Coronary artery (tissue), 2 donors: ENCODE measurements at regions not wholly inside any gene's neighbourhood (a gene's known extent, or its start where the extent isn't known, plus 50 kb on each side); places are given as distances from the start of the nearest gene placed in this dataset.
"Not testable (repeated sequence)": the region's sequence is repeated elsewhere in the genome, so short reads cannot be mapped to it uniquely, and the experiment has no call there.

Experiments used
- DNase-seq: peaks from one replicate; pipeline ENCODE4 v3.0.0-alpha.2; 2017; ENCODE audit warnings: low spot score
- H3K27ac ChIP-seq, 2 donors: fragments of 200-600 bp; sonication (generic); one replicate each; pipeline ENCODE4 v1.5.1; 2016 to 2019
- H3K4me3 ChIP-seq: fragments of 200-600 bp; sonication (generic); 2 replicates; pipeline ENCODE4 v1.5.1; 2016; ENCODE audit warnings: mild to moderate bottlenecking, moderate library complexity
- CTCF ChIP-seq: fragments of 200-600 bp; sonication (generic); IDR thresholded peaks from one replicate; pipeline ENCODE4 v1.5.1; 2019; ENCODE audit warnings: antibody characterized with exemption

GRCh38 chr4:110344165-110344564 is 131.8 kb upstream of the ENPEP start:
- no peak for TF ChIP-seq CTCF
- Histone ChIP-seq H3K27ac (no peak overlapping the region), H3K4me3 (no peak overlapping the region)
- DNase-seq, result no peak

GRCh38 chr4:110343534-110343933 is 132.4 kb upstream of the ENPEP start:
- DNase-seq, result no peak
- Histone ChIP-seq H3K27ac (no peak overlapping the region), H3K4me3 (no peak overlapping the region)
- no peak for TF ChIP-seq CTCF

- not testable (repeated sequence) for H3K27ac ChIP-seq, H3K4me3 ChIP-seq, DNase-seq
Measured at GRCh38 chr4:110341118-110341517, 134.8 kb upstream of the ENPEP start.

GRCh38 chr4:110335399-110335798 is 137.0 kb upstream of the ELOVL6 start:
- DNase-seq, result no peak
- no peak overlapping the region for H3K4me3 ChIP-seq
- H3K27ac ChIP-seq, result no peak overlapping the region
- TF ChIP-seq CTCF, result no peak

GRCh38 chr4:110332483-110332882 is 134.1 kb upstream of the ELOVL6 start:
- Histone ChIP-seq H3K27ac (no peak overlapping the region), H3K4me3 (no peak overlapping the region)
- no peak for TF ChIP-seq CTCF
- DNase-seq, result no peak

- DNase-seq, H3K4me3 ChIP-seq, H3K27ac ChIP-seq: not testable (repeated sequence)
Measured at GRCh38 chr4:110326426-110326825, 128.0 kb upstream of the ELOVL6 start.

GRCh38 chr4:110310795-110311194 is 112.4 kb upstream of the ELOVL6 start:
- no peak overlapping the region for H3K4me3 ChIP-seq
- H3K27ac ChIP-seq, result no peak overlapping the region
- DNase-seq, result no peak
- no peak for TF ChIP-seq CTCF

GRCh38 chr4:110309675-110310074 is 111.3 kb upstream of the ELOVL6 start:
- no peak overlapping the region for H3K27ac ChIP-seq
- TF ChIP-seq CTCF, result no peak
- no peak overlapping the region for H3K4me3 ChIP-seq
- no peak for DNase-seq
